HG03025 (cell line): ENCODE measurements at regions not wholly inside any gene's neighbourhood (a gene's known extent, or its start where the extent isn't known, plus 50 kb on each side); places are given as distances from the start of the nearest gene placed in this dataset.

Experiments used
- ATAC-seq: cut with Tn5 transposase; IDR thresholded peaks from one replicate; pipeline ENCODE4 v1.9.1; 2021; ENCODE audit warnings: mild to moderate bottlenecking, moderate library complexity; ENCODE audit not compliant: unreplicated experiment, low FRiP score

GRCh38 chr5:68378204-68378820 lies 162.8 kb downstream of the PIK3R1 start:
- no peak for ATAC-seq

- no peak for ATAC-seq
Observed at GRCh38 chr5:68379275-68380036, 163.9 kb downstream of the PIK3R1 start.

GRCh38 chr5:68380078-68380477 lies 164.5 kb downstream of the PIK3R1 start:
- no peak for ATAC-seq

GRCh38 chr5:68381060-68381459 lies 165.5 kb downstream of the PIK3R1 start:
- ATAC-seq, result no peak

- no peak for ATAC-seq
Observed at GRCh38 chr5:68381909-68382308, 166.4 kb downstream of the PIK3R1 start.

- no peak for ATAC-seq
Observed at GRCh38 chr5:68382640-68383039, 167.1 kb downstream of the PIK3R1 start.

GRCh38 chr5:68383888-68384310 lies 168.3 kb downstream of the PIK3R1 start:
- ATAC-seq, result no peak

DNA sequence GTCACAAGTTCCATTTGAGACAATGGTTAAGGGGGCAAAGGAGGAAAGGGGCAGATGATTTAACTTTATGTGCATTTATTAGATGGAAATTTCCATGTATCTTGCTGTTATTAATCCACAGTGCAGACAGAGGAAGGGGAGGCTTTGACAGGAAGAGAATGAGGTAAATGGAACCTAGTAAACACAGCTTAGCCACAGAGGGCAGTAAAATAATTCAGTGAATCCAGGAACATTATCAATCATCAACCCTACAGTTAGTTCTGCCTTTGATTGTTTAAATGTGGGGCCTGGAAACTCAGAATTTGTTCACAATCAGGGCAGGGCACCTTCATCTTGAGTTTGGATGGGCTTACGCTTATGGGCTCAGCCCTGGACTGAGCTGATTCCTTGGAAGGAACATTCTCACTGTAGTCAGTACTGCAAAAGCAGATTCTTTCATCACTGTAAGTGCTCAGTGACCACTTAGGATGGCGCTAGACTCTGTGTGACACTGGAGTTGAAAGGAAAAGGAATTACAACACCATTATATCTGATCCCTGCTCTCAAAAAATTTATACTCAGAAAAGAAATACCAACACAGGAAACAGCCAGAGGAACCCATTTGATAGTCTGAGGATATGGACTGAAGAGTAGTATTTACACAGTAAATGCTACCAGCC lies 169.5 kb downstream of the PIK3R1 start:
- ATAC-seq, result no peak

GRCh38 chr5:68385936-68386335 lies 170.4 kb downstream of the PIK3R1 start:
- no peak for ATAC-seq

DNA sequence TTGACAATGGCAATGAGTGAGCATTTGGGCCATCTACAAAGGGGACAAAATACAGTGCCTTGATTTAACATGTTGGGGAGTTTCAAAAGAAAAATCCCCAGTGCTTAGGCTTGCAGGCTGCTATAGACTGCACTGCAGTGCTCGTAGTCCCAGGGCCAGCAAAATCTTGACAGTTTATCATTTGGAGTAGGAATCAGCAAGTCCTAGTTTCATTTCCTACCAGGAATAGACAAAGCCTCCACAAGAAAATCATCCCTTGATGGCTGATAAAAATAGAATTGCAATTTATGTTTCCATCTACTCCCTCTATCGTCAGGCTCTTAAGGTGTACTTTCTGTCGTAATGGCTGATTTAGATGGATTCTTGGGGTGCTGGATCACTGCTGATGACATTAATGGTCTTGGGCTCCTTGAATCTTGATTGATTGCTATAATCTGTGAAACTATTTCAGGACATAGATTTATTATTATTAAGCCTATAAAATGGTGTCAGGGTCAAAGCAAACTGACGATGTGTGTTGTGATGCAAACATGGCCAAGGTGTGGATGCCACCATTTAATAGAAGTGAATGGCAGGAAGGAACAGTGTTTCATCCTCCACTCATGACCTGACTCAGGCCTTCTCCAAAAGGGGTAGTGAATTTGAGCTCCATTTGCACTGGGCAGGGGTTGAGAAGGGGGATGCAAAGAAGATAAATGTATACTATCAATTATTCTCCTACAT lies 171.7 kb downstream of the PIK3R1 start:
- ATAC-seq, result no peak

GRCh38 chr5:68389618-68390017 lies 174.1 kb downstream of the PIK3R1 start:
- no peak for ATAC-seq

DNA sequence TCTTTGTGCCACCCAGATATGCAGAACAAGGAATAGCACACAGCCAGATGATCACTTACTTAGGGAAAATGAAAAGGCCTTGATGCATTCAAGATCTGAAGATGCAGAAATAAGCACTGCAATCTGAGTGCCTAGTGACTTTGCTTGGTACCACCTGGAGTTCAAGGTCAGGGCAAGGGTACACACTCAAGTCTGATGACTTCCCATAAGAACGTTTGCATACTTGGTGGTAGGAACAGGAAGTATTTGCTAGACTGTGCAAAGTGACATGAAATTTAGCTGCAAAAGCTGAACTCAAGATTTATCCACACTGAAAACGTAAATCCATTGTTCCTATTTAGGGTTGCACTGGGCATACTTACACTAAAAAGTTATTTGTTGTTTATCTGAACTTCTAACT lies 177.1 kb downstream of the PIK3R1 start:
- ATAC-seq, result no peak

- ATAC-seq, result no peak
Observed at GRCh38 chr5:68395302-68395701, 179.7 kb downstream of the PIK3R1 start.

GRCh38 chr5:68395926-68396511 lies 180.5 kb downstream of the PIK3R1 start:
- ATAC-seq, result no peak

- ATAC-seq, result no peak
Observed at GRCh38 chr5:68396722-68397121, 181.2 kb downstream of the PIK3R1 start.

GRCh38 chr5:68398146-68398812 lies 182.7 kb downstream of the PIK3R1 start:
- no peak for ATAC-seq

DNA sequence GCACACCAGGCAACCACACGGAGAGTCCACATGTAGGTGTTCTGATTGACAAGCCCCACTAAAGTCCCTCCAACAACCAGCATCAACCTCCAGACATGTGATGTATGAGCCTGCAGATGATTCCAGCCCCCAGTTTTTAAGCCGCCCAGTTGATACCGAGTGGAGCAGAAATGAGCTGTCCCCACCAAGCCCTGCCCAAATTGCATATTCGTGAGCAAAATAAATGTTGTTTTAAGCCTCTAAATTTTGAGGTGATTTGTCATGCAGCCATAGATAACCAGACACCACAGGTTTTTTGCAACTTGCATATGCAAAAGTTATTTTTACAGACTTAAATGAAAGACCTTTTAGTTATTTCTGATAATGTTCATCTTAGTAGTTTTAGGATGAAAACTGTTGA lies 187.7 kb downstream of the PIK3R1 start:
- ATAC-seq, result no peak

DNA sequence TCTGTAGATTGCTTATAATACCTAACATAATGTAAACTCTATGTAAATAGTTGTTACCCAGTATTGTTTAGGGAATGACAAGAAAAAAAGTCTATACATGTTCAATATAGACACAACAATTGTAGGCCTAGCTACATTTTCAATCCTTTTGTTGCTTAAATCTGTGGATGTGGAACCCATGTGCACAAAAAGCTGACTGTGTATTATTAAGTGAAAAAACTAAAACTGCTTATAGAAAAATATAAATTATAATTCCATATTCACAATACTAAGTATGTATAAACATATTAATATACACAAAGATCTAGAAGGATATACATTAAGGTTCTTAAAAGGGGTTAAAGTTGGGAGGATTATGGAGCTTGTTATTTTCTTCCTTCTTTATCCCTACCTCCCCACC lies 188.7 kb downstream of the PIK3R1 start:
- ATAC-seq, result no peak

DNA sequence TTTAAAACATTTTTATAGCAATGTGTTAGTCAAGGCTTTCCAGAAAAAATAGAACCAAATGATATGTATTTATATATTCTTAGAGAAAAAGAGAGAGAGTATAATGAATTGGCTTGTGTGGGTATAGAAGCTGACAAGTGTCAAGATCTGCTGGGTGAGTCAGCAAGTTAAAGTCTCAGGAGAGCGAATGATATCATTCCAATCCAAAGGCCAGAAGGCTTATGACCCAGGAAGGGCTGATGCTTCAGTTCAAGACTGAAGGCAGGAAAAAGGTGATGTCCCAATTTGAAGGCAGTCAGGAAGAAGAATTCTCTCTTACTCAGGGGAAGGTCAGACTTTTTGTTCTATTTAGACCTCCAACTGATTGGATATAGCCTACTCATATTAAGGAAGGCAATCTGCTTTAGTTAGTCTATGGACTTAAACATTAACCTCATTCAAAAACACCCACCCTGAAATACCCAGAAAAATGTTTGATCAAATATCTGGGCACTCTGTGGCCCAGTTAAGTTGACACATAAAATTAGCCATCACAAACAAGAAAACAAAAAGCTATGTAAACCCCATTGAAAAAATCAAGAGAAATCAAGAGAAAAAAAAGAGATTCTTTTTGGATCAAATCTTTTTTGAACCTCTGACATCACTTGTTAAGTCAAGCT lies 189.6 kb downstream of the PIK3R1 start:
- ATAC-seq, result no peak
